Heart left ventricle (tissue), 16 donors: ENCODE measurements at regions not wholly inside any gene's neighbourhood (a gene's known extent, or its start where the extent isn't known, plus 50 kb on each side); places are given as distances from the start of the nearest gene placed in this dataset.
A peak's percentile ranks its signal among the peaks of the same experiment; 100 is the strongest.
"Not testable (repeated sequence)": the region's sequence is repeated elsewhere in the genome, so short reads cannot be mapped to it uniquely, and the experiment has no call there.

ENCODE experiments used
- ATAC-seq, 4 donors: fragments of 200-7000 bp; cut with Tn5 transposase; one replicate each; pipeline ENCODE4 v1.9.1; 2020 to 2022; ENCODE audit warnings: moderate library complexity in 4 of 4, mild to moderate bottlenecking in 3 of 4, moderate number of reproducible peaks in 1 of 4
- DNase-seq, 5 donors: peaks; one replicate each; pipeline ENCODE4 v3.0.0-alpha.2; 2020
- H3K27ac ChIP-seq, 12 donors: fragments of 200-600 bp; sonication (generic) in 4 of 12; one replicate each; pipeline versions ENCODE4 v1.5.0 to v1.8.0; 2016 to 2022; ENCODE audit warnings: mild to moderate bottlenecking in 2 of 12
- H3K27me3 ChIP-seq, 9 donors: fragments of 200-600 bp; sonication (generic) in 2 of 9; one replicate each; pipeline versions ENCODE4 v1.5.1 to v1.8.0; 2016 to 2022; ENCODE audit warnings: mild to moderate bottlenecking in 3 of 9
- H3K36me3 ChIP-seq, 9 donors: fragments of 200-600 bp; sonication (generic) in 2 of 9; one replicate each; pipeline versions ENCODE4 v1.5.0 to v1.8.0; 2018 to 2022; ENCODE audit warnings: mild to moderate bottlenecking in 2 of 9
- H3K4me1 ChIP-seq, 12 donors: fragments of 200-600 bp; sonication (generic) in 4 of 12; one replicate each; pipeline versions ENCODE4 v1.5.0 to v1.8.0; 2016 to 2022; ENCODE audit warnings: mild to moderate bottlenecking in 3 of 12
- H3K4me3 ChIP-seq, 12 donors: fragments of 200-600 bp; sonication (generic) in 4 of 12; one replicate each; pipeline versions ENCODE4 v1.5.0 to v1.8.0; 2017 to 2022; ENCODE audit warnings: mild to moderate bottlenecking in 9 of 12, moderate library complexity in 4 of 12
- H3K9me3 ChIP-seq, 12 donors: fragments of 200-600 bp; sonication (generic) in 4 of 12; one replicate each; pipeline versions ENCODE4 v1.5.0 to v1.8.0; 2016 to 2022; ENCODE audit warnings: mild to moderate bottlenecking in 1 of 12
- CTCF ChIP-seq, 12 donors: fragments of 200-600 bp; sonication (generic) in 4 of 12; IDR thresholded peaks; one replicate each; pipeline versions ENCODE4 v1.5.0 to v1.8.0; 2018 to 2022; ENCODE audit warnings: antibody characterized with exemption in 12 of 12, mild to moderate bottlenecking in 5 of 12
- POLR2A ChIP-seq, 2 donors: fragments of 450-650 bp; IDR thresholded peaks; one replicate each; pipeline ENCODE4 v1.6.1; 2017; ENCODE audit warnings: antibody characterized with exemption in 2 of 2, mild to moderate bottlenecking in 2 of 2, moderate library complexity in 2 of 2
- whole genome bisulfite sequencing, 4 donors: extraction: QIAGEN DNeasy Blood & Tissue Kit in 2 of 4; methylation state at CpG; one replicate each; pipeline versions ENCODE4 v1.1.5 to v1.1.7; 2013 to 2018; 5-methylcytosine and 5-hydroxymethylcytosine counted together
- intact Hi-C, 10 donors: fragments of 100-400 bp; cut with DNase I; formaldehyde crosslinking; loops; one replicate each; pipeline versions ENCODE4 v1.11.1 to v1.14.2; 2022
- donor health status: ischemic (EF 13 %, LVEDD 7.1; RV severe dilation, severe dysfunction).
- donor health status: healthy with polysubstance abuse.
- donor health status: DM: no; HTN: yes; CAD: no.
- donor health status: DM: no; HTN: no; CAD: no.
- donor health status: ischemic (EF 25% LVEDD 6.9; RV normal size, moderate dysfunction).
- donor health status: ischemic (EF 25% LVEDD 5.7; RV mildly dilated, moderate dysfunction).
- donor health status: healthy.
- donor health status: DM: yes; HTN: yes; CAD: no.
- donor health status: ischemic (EF 35%, LVEDD 5.7; RV mildly dilated, moderate dysfunction).
- donor health status: nonischemic (EF 11% LVEDD 7.7; RV severe dilation, severe dysfunction).
- donor health status: DM: yes; HTN: yes; CAD: no.
- donor health status: PGD.
- donor health status: ischemic (EF 29% LVEDD 5.4; RV normal size, mild dysfunction).
- donor health status: nonischemic (EF 23%, LVEDD 6.1; RV moderate dilation, normal function).

- not testable (repeated sequence) for ATAC-seq, H3K9me3 ChIP-seq, H3K27ac ChIP-seq, H3K36me3 ChIP-seq
- peaks cover 0 to 20% (median 9%) of the 10 kb centered on the region in 12 donors for H3K4me1 ChIP-seq
- intact Hi-C loops: loop anchor here in 1 of 10 donors (5.0 kb wide), 1 partner anchor 365 kb away; no protein-coding TSS in a partner anchor
- H3K27me3 ChIP-seq: peaks cover 16 to 68% (median 40%) of the 10 kb centered on the region in 9 donors
- peak in 2 of 5 donors; percentile 33 to 55 for DNase-seq
- H3K4me3 ChIP-seq: peak overlapping the region in 3 of 12 donors; percentile 12 to 50 (median 43)
- WGBS, 4 donors: 6 to 9% (median 6%) methylated on average over 6 to 21 of the region's 21 CpGs
Observed at GRCh38 chr9:97222393-97222792, 85.1 kb upstream of the CCDC180 start.

- DNase-seq (peak; percentile 59 to 84 (median 76)), ATAC-seq (peak; percentile 32 to 99 (median 97))
- 1 to 2% (median 1%) methylated on average over 37 to 78 of the region's 78 CpGs for WGBS, 4 donors
- intact Hi-C loops: loop anchor here in 1 of 10 donors (5.0 kb wide), 1 partner anchor 364 kb away; no protein-coding TSS in a partner anchor
- H3K36me3 ChIP-seq, H3K9me3 ChIP-seq, H3K27ac ChIP-seq: not testable (repeated sequence)
- peak in 6 of 12 donors; percentile 4 to 42 (median 16) for TF ChIP-seq CTCF (IDR thresholded peaks at IDR 0.05)
- Histone ChIP-seq H3K4me1 (peaks cover 0 to 20% (median 9%) of the 10 kb centered on the region in 12 donors), H3K27me3 (peaks cover 16 to 68% (median 40%) of the 10 kb centered on the region in 9 donors), H3K4me3 (peak overlapping the region in 11 of 12 donors; percentile 12 to 54 (median 43))
Observed at GRCh38 chr9:97221478-97222355, 85.7 kb upstream of the CCDC180 start.

GRCh38 chr9:97220894-97221477 is 86.5 kb upstream of the CCDC180 start:
- DNase-seq: no peak
- H3K4me3 ChIP-seq: peak overlapping the region; percentile 12 to 54 (median 43)
- H3K4me1 ChIP-seq: peaks cover 0 to 20% (median 9%) of the 10 kb centered on the region in 12 donors
- ATAC-seq: peak in 3 of 4 donors; percentile 27 to 28 (median 28)
- H3K27ac ChIP-seq: no peak overlapping the region
- no peaks in the 10 kb centered on the region for H3K36me3 ChIP-seq
- no peak for TF ChIP-seq POLR2A (IDR thresholded peaks at IDR 0.05)
- no peak for TF ChIP-seq CTCF (IDR thresholded peaks at IDR 0.05)
- peaks cover 16 to 63% (median 40%) of the 10 kb centered on the region in 9 donors for H3K27me3 ChIP-seq
- WGBS, 4 donors: 2 to 4% (median 4%) methylated on average over 18 to 44 of the region's 44 CpGs
- no peaks in the 10 kb centered on the region for H3K9me3 ChIP-seq
- intact Hi-C loops: loop anchor here in 1 of 10 donors (5.0 kb wide), 1 partner anchor 364 kb away; no protein-coding TSS in a partner anchor

- not testable (repeated sequence) for H3K4me3 ChIP-seq, H3K27ac ChIP-seq, DNase-seq, ATAC-seq, H3K9me3 ChIP-seq, H3K36me3 ChIP-seq
- intact Hi-C loops: loop anchor here in 1 of 10 donors (5.0 kb wide), 1 partner anchor 363 kb away; no protein-coding TSS in a partner anchor
- peaks cover 16 to 59% (median 40%) of the 10 kb centered on the region in 9 donors for H3K27me3 ChIP-seq
- WGBS, 4 donors: 25 to 35% (median 33%) methylated on average over 3 of the region's 3 CpGs
- H3K4me1 ChIP-seq: peaks cover 0 to 20% (median 9%) of the 10 kb centered on the region in 12 donors
Observed at GRCh38 chr9:97220396-97220795, 87.1 kb upstream of the CCDC180 start.

GRCh38 chr9:97219443-97220140 is 87.9 kb upstream of the CCDC180 start:
- WGBS, 4 donors: 56 to 62% (median 57%) methylated on average over 11 to 12 of the region's 12 CpGs
- not testable (repeated sequence) for H3K9me3 ChIP-seq, ATAC-seq, DNase-seq, H3K27ac ChIP-seq, H3K4me3 ChIP-seq, H3K36me3 ChIP-seq
- peaks cover 16 to 54% (median 36%) of the 10 kb centered on the region in 9 donors for H3K27me3 ChIP-seq
- peaks cover 0 to 20% (median 9%) of the 10 kb centered on the region in 12 donors for H3K4me1 ChIP-seq
- intact Hi-C loops: loop anchor here in 1 of 10 donors (5.0 kb wide), 1 partner anchor 362 kb away; no protein-coding TSS in a partner anchor

GRCh38 chr9:97215127-97215526 is 92.3 kb upstream of the CCDC180 start:
- DNase-seq, H3K4me1 ChIP-seq, H3K27ac ChIP-seq, ATAC-seq, H3K36me3 ChIP-seq, H3K9me3 ChIP-seq, intact Hi-C loops, H3K4me3 ChIP-seq: not testable (repeated sequence)
- WGBS, 4 donors: 87 to 96% (median 88%) methylated on average over 8 to 9 of the region's 10 CpGs
- peaks cover 0 to 12% (median 7%) of the 10 kb centered on the region in 9 donors for H3K27me3 ChIP-seq

- H3K27ac ChIP-seq, H3K4me1 ChIP-seq, H3K36me3 ChIP-seq, DNase-seq, ATAC-seq, H3K4me3 ChIP-seq, H3K27me3 ChIP-seq, H3K9me3 ChIP-seq, intact Hi-C loops: not testable (repeated sequence)
- WGBS, 4 donors: 78 to 80% (median 80%) methylated on average over 6 of the region's 6 CpGs
Observed at GRCh38 chr9:97214556-97214955, 92.9 kb upstream of the CCDC180 start.

GRCh38 chr9:97199683-97200082 is 107.8 kb upstream of the CCDC180 start:
- DNase-seq, H3K4me3 ChIP-seq, H3K4me1 ChIP-seq, H3K27ac ChIP-seq, H3K36me3 ChIP-seq, intact Hi-C loops, H3K27me3 ChIP-seq: not testable (repeated sequence)
- peak in 3 of 4 donors; percentile 54 to 55 (median 55) for ATAC-seq
- WGBS, 4 donors: 94 to 97% (median 95%) methylated on average over 15 to 20 of the region's 20 CpGs
- H3K9me3 ChIP-seq: peaks cover 0 to 13% (median under 1%) of the 10 kb centered on the region in 12 donors
